ENCODE measurements at regions not wholly inside any gene's neighbourhood (a gene's known extent, or its start where the extent isn't known, plus 50 kb on each side); places are given as distances from the start of the nearest gene placed in this dataset.

- no peaks in the 10 kb centered on the region for H3K27me3 ChIP-seq (replicated peaks; ENCODE audit: control insufficient read depth, insufficient read depth, low read length)
- no peak for DNase-seq (ENCODE audit: extremely low read depth, insufficient read length)
- H3K36me3 ChIP-seq (ENCODE audit: control insufficient read depth, insufficient read depth, low read length): no peaks in the 10 kb centered on the region
- TF ChIP-seq, protein P1, sequence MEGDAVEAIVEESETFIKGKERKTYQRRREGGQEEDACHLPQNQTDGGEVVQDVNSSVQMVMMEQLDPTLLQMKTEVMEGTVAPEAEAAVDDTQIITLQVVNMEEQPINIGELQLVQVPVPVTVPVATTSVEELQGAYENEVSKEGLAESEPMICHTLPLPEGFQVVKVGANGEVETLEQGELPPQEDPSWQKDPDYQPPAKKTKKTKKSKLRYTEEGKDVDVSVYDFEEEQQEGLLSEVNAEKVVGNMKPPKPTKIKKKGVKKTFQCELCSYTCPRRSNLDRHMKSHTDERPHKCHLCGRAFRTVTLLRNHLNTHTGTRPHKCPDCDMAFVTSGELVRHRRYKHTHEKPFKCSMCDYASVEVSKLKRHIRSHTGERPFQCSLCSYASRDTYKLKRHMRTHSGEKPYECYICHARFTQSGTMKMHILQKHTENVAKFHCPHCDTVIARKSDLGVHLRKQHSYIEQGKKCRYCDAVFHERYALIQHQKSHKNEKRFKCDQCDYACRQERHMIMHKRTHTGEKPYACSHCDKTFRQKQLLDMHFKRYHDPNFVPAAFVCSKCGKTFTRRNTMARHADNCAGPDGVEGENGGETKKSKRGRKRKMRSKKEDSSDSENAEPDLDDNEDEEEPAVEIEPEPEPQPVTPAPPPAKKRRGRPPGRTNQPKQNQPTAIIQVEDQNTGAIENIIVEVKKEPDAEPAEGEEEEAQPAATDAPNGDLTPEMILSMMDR (IDR thresholded peaks at IDR 0.05; ENCODE audit: insufficient read depth, low read length, poor library complexity, severe bottlenecking): no peak
- no peak overlapping the region for H3K4me3 ChIP-seq (replicated peaks; ENCODE audit: low read depth, low read length)
These were observed 546.9 kb upstream of the GHITM start for GRCh38 chr10:83592337-83592935.

- TF ChIP-seq, protein P1 (IDR thresholded peaks at IDR 0.05; ENCODE audit: insufficient read depth, low read length, poor library complexity, severe bottlenecking): no peak
- peak; percentile 9 for DNase-seq (ENCODE audit: extremely low read depth, insufficient read length)
- H3K4me3 ChIP-seq (replicated peaks; ENCODE audit: low read depth, low read length): no peak overlapping the region
- H3K36me3 ChIP-seq (ENCODE audit: control insufficient read depth, insufficient read depth, low read length): no peaks in the 10 kb centered on the region
- H3K27me3 ChIP-seq (replicated peaks; ENCODE audit: control insufficient read depth, insufficient read depth, low read length): no peaks in the 10 kb centered on the region
These were observed 535.6 kb upstream of the GHITM start for GRCh38 chr10:83603708-83604107.

GRCh38 chr10:83605783-83606630 is 533.3 kb upstream of the GHITM start:
- no peak for DNase-seq (ENCODE audit: extremely low read depth, insufficient read length)

DNA sequence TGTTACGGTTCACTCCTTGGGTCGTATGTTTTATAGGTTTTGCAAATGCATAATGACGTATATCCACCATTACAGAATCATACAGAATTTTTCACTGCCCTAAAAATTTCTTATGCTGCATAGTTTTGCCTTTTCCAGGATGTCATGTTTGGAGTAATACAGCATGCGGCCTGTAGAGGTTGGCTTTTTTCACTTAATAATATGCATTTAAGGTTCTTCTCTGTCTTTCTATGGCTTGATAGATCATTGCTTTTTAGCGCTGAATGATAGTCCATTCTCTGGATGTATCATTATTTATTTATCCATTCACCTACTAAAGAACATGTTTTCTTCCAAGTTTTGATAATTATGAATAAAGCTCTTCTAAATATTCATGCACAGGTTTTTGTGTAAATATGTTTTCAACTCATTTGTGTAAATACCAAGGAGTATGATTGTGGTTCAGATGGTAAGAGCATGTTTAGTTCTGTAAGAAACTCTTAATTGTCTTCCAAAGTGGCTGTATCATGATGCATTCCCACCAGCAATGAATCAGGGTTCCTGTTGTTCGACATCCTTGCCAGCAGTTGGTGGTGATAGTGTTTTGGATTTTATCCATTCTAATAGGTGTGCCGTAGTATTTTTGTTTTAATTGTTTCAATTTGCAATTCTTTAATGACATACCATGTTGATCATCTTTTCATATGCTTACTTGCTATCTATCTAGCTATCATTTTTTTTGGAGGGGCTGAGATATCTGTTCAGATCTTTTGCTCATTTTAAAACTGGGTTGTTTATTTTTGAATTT is 531.2 kb upstream of the GHITM start:
- H3K36me3 ChIP-seq (ENCODE audit: control insufficient read depth, insufficient read depth, low read length): no peaks in the 10 kb centered on the region
- no peak for DNase-seq (ENCODE audit: extremely low read depth, insufficient read length)
- H3K4me3 ChIP-seq (replicated peaks; ENCODE audit: low read depth, low read length): no peak overlapping the region
- TF ChIP-seq, protein P1 (IDR thresholded peaks at IDR 0.05; ENCODE audit: insufficient read depth, low read length, poor library complexity, severe bottlenecking): no peak
- H3K27me3 ChIP-seq (replicated peaks; ENCODE audit: control insufficient read depth, insufficient read depth, low read length): no peaks in the 10 kb centered on the region

More at GRCh38 chr10:83605783-83606630, 533.3 kb upstream of the GHITM start:
- H3K36me3 ChIP-seq (ENCODE audit: control insufficient read depth, insufficient read depth, low read length): no peaks in the 10 kb centered on the region
- TF ChIP-seq, protein P1 (IDR thresholded peaks at IDR 0.05; ENCODE audit: insufficient read depth, low read length, poor library complexity, severe bottlenecking): no peak
- no peak overlapping the region for H3K4me3 ChIP-seq (replicated peaks; ENCODE audit: low read depth, low read length)
- H3K27me3 ChIP-seq (replicated peaks; ENCODE audit: control insufficient read depth, insufficient read depth, low read length): no peaks in the 10 kb centered on the region

DNA sequence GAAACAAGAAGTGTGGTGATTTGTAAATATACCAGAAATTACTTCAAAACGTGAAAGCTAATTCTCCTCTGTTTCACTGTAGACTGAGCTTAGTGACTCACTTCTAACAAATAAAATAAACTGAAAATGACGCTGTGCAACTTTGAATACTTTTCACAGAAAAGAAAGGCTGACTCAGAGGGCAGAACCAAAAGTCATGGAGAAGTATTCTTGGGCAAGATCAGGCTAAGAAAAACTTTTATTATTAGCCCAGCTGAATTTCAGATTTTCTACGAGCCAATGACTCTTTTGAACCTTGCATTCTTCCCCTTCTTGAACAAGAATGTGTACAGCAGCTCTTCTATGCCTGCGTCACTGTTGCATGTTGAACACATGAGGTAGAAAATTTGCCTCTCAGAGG is 527.3 kb upstream of the GHITM start:
- no peak for DNase-seq (ENCODE audit: extremely low read depth, insufficient read length)
- no peaks in the 10 kb centered on the region for H3K27me3 ChIP-seq (replicated peaks; ENCODE audit: control insufficient read depth, insufficient read depth, low read length)
- no peak overlapping the region for H3K4me3 ChIP-seq (replicated peaks; ENCODE audit: low read depth, low read length)
- TF ChIP-seq, protein P1 (IDR thresholded peaks at IDR 0.05; ENCODE audit: insufficient read depth, low read length, poor library complexity, severe bottlenecking): no peak
- H3K36me3 ChIP-seq (ENCODE audit: control insufficient read depth, insufficient read depth, low read length): no peaks in the 10 kb centered on the region

Measured in GM06990 (cell line).